Astrocyte (in vitro differentiated cells and primary cell): ENCODE measurements at regions not wholly inside any gene's neighbourhood (a gene's known extent, or its start where the extent isn't known, plus 50 kb on each side); places are given as distances from the start of the nearest gene placed in this dataset.

ENCODE experiments used
- DNase-seq: peaks from one replicate; pipeline ENCODE4 v3.0.0-alpha.2; 2010; ENCODE audit warnings: low read depth
- FAIRE-seq: peaks from 2 replicates; lab custom pipeline; 2011; peaks lifted over from hg19 to GRCh38; lab: Jason Lieb, UNC
- H2AFZ ChIP-seq: 2 replicates; pipeline ENCODE4 v1.6.0; 2012; ENCODE audit warnings: low read depth, low read length, inconsistent platforms
- H3K27ac ChIP-seq: 2 replicates; pipeline ENCODE4 v1.5.1; 2011; ENCODE audit warnings: low read depth, low read length, inconsistent platforms
- H3K27me3 ChIP-seq: 2 replicates; pipeline ENCODE4 v1.6.0; 2011; ENCODE audit warnings: low read length, inconsistent platforms; ENCODE audit not compliant: insufficient read depth
- H3K36me3 ChIP-seq: 2 replicates; pipeline ENCODE4 v1.5.1; 2011; ENCODE audit warnings: low read length, inconsistent platforms; ENCODE audit not compliant: insufficient read depth
- H3K4me1 ChIP-seq: 2 replicates; pipeline ENCODE4 v1.5.1; 2011; ENCODE audit warnings: low read length, inconsistent platforms; ENCODE audit not compliant: insufficient read depth
- H3K4me2 ChIP-seq: 2 replicates; pipeline ENCODE4 v1.6.0; 2012; ENCODE audit warnings: low read length, inconsistent platforms
- H3K4me3 ChIP-seq: 2 replicates; pipeline ENCODE4 v1.5.1; 2011; ENCODE audit warnings: low read depth, mild to moderate bottlenecking, low read length, inconsistent platforms; ENCODE audit not compliant: insufficient read depth
- H3K79me2 ChIP-seq: 2 replicates; pipeline ENCODE4 v1.6.0; 2012; ENCODE audit warnings: mild to moderate bottlenecking, low read length, inconsistent platforms; ENCODE audit not compliant: insufficient read depth
- H3K9ac ChIP-seq: 2 replicates; pipeline ENCODE4 v1.6.0; 2012; ENCODE audit warnings: mild to moderate bottlenecking, low read length, inconsistent platforms
- H3K9me3 ChIP-seq: 2 replicates; pipeline ENCODE4 v1.5.1; 2012; ENCODE audit warnings: low read depth, mild to moderate bottlenecking, low read length, inconsistent platforms; ENCODE audit not compliant: insufficient read depth
- H4K20me1 ChIP-seq: 2 replicates; pipeline ENCODE4 v1.6.0; 2012; ENCODE audit warnings: low read length, inconsistent platforms; ENCODE audit not compliant: insufficient read depth
- H3K27ac Mint-ChIP-seq: one replicate; pipeline ENCODE4 v1.8.0; 2021; ENCODE audit warnings: mild to moderate bottlenecking, mixed read lengths; ENCODE audit not compliant: unreplicated experiment
- H3K27me3 Mint-ChIP-seq: one replicate; pipeline ENCODE4 v1.8.0; 2021; ENCODE audit warnings: low read depth, mixed read lengths; ENCODE audit not compliant: unreplicated experiment
- H3K36me3 Mint-ChIP-seq: one replicate; pipeline ENCODE4 v1.8.0; 2021; ENCODE audit warnings: low read depth, mixed read lengths; ENCODE audit not compliant: unreplicated experiment
- H3K4me1 Mint-ChIP-seq: one replicate; pipeline ENCODE4 v1.8.0; 2021; ENCODE audit warnings: low read depth, mixed read lengths; ENCODE audit not compliant: unreplicated experiment
- H3K4me3 Mint-ChIP-seq: one replicate; pipeline ENCODE4 v1.8.0; 2021; ENCODE audit warnings: mild to moderate bottlenecking, moderate library complexity, mixed read lengths; ENCODE audit not compliant: unreplicated experiment
- H3K9me3 Mint-ChIP-seq: one replicate; pipeline ENCODE4 v1.8.0; 2021; ENCODE audit warnings: mild to moderate bottlenecking, mixed read lengths; ENCODE audit not compliant: unreplicated experiment
- EZH2 ChIP-seq: IDR thresholded peaks from 2 replicates; pipeline ENCODE4 v1.6.1; 2012; ENCODE audit warnings: mild to moderate bottlenecking, low read length, inconsistent platforms; ENCODE audit not compliant: insufficient read depth
- TF ChIP-seq, protein P1 (sequence below): IDR thresholded peaks from 2 replicates; pipeline ENCODE4 v1.5.1; 2011; ENCODE audit warnings: low read depth, mild to moderate bottlenecking, inconsistent platforms, low read length, moderate library complexity; ENCODE audit not compliant: insufficient read depth

DNA sequence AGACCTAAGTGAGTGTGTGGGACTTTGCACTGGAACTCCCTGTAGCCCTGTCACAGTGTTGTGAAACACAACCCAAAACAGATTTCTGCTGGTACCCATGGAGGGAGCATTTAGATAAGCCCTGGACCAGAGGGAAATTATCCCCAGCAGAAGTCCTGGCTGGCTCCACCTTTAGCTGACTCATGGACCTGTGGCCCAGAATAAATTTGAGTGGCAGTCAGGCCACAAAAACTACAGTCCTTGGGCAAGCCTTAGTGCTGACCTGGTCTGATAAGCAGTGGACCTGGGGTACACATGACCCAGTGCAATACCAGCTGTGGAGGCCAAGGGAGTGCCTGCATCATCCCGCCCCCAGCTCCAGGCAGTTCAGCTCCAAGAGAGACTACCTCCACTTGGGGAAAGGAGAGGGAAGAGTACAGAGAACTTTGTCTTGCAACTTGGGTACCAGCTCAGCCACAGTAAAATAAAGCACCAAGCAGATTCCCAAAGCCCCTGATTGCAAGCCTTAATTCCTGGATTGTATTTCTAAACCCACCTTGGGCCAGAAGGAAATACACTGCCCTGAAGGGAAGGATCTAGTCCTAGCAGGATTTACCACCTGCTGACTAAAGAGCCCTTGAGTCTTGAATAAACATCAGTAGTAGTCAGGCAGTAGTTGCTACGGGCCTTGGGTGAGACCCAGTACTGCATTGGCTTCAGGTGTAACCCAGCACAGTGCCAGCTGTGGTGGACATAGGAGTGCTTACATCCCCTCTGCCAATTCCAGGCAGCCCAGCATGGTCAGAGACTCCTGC lies 140.4 kb upstream of the COL21A1 start:
- FAIRE-seq, result no peak
- no peak overlapping the region for H3K27ac Mint-ChIP-seq
- H2AFZ ChIP-seq, result no peak overlapping the region

GRCh38 chr6:56386717-56387116 lies 139.3 kb upstream of the COL21A1 start:
- no peak for FAIRE-seq

More for the DNA sequence above, 140.4 kb upstream of the COL21A1 start:
- no peaks in the 10 kb centered on the region for H3K4me1 Mint-ChIP-seq
- Histone ChIP-seq H3K4me2 (no peak overlapping the region), H4K20me1 (no peaks in the 10 kb centered on the region), H3K4me1 (no peaks in the 10 kb centered on the region), H3K27me3 (no peaks in the 10 kb centered on the region), H3K27ac (no peak overlapping the region), H3K79me2 (no peaks in the 10 kb centered on the region), H3K9ac (no peak overlapping the region), H3K4me3 (no peak overlapping the region), H3K9me3 (no peaks in the 10 kb centered on the region), H3K36me3 (no peaks in the 10 kb centered on the region)
- H3K9me3 Mint-ChIP-seq, result peaks cover 6% of the 10 kb centered on the region
- no peak for TF ChIP-seq EZH2
- TF ChIP-seq, protein P1, sequence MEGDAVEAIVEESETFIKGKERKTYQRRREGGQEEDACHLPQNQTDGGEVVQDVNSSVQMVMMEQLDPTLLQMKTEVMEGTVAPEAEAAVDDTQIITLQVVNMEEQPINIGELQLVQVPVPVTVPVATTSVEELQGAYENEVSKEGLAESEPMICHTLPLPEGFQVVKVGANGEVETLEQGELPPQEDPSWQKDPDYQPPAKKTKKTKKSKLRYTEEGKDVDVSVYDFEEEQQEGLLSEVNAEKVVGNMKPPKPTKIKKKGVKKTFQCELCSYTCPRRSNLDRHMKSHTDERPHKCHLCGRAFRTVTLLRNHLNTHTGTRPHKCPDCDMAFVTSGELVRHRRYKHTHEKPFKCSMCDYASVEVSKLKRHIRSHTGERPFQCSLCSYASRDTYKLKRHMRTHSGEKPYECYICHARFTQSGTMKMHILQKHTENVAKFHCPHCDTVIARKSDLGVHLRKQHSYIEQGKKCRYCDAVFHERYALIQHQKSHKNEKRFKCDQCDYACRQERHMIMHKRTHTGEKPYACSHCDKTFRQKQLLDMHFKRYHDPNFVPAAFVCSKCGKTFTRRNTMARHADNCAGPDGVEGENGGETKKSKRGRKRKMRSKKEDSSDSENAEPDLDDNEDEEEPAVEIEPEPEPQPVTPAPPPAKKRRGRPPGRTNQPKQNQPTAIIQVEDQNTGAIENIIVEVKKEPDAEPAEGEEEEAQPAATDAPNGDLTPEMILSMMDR, result no peak
- no peak for DNase-seq
- no peaks in the 10 kb centered on the region for H3K36me3 Mint-ChIP-seq
- no peaks in the 10 kb centered on the region for H3K27me3 Mint-ChIP-seq
- no peak overlapping the region for H3K4me3 Mint-ChIP-seq

More at GRCh38 chr6:56386717-56387116, 139.3 kb upstream of the COL21A1 start:
- no peak overlapping the region for H3K27ac Mint-ChIP-seq
- no peak overlapping the region for H3K4me3 Mint-ChIP-seq
- Histone ChIP-seq H3K4me3 (no peak overlapping the region), H3K27me3 (no peaks in the 10 kb centered on the region), H3K27ac (no peak overlapping the region), H4K20me1 (no peaks in the 10 kb centered on the region), H3K79me2 (no peaks in the 10 kb centered on the region), H3K9ac (no peak overlapping the region), H3K9me3 (no peaks in the 10 kb centered on the region), H2AFZ (no peak overlapping the region), H3K4me1 (no peaks in the 10 kb centered on the region), H3K4me2 (no peak overlapping the region), H3K36me3 (no peaks in the 10 kb centered on the region)
- TF ChIP-seq, protein P1, result no peak
- no peak for TF ChIP-seq EZH2
- DNase-seq, result no peak
- H3K9me3 Mint-ChIP-seq, result peaks cover 6% of the 10 kb centered on the region
- no peaks in the 10 kb centered on the region for H3K36me3 Mint-ChIP-seq
- no peaks in the 10 kb centered on the region for H3K27me3 Mint-ChIP-seq
- H3K4me1 Mint-ChIP-seq, result no peaks in the 10 kb centered on the region
